ENCODE measurements at regions not wholly inside any gene's neighbourhood (a gene's known extent, or its start where the extent isn't known, plus 50 kb on each side); places are given as distances from the start of the nearest gene placed in this dataset.

DNA sequence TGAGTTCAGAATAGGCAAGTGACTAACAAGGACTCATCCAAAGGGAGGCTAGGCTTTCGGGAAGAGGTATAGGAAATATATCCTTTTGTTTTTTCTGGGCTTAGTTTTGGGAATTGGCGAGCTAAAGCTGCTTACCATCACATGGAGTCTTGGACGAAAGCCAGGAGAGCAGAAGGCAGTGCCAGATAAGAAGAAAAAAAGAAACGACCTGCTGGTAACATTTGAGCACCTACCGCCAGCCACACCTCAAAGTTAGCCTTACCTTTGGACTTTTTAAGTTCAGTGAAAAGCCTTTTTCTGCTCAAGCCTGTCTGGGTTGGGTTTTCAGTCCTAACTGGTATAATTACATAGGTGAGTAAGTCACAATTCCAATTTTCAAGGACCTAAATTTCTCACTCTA lies 85.1 kb upstream of the LCORL start:
- FAIRE-seq (no peak), DNase-seq (no peak)
- TF ChIP-seq, protein P1, sequence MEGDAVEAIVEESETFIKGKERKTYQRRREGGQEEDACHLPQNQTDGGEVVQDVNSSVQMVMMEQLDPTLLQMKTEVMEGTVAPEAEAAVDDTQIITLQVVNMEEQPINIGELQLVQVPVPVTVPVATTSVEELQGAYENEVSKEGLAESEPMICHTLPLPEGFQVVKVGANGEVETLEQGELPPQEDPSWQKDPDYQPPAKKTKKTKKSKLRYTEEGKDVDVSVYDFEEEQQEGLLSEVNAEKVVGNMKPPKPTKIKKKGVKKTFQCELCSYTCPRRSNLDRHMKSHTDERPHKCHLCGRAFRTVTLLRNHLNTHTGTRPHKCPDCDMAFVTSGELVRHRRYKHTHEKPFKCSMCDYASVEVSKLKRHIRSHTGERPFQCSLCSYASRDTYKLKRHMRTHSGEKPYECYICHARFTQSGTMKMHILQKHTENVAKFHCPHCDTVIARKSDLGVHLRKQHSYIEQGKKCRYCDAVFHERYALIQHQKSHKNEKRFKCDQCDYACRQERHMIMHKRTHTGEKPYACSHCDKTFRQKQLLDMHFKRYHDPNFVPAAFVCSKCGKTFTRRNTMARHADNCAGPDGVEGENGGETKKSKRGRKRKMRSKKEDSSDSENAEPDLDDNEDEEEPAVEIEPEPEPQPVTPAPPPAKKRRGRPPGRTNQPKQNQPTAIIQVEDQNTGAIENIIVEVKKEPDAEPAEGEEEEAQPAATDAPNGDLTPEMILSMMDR (IDR thresholded peaks at IDR 0.05; ENCODE audit: borderline replicate concordance, extremely low read depth, insufficient read depth) = no peak
- Histone ChIP-seq H3K36me3 (ENCODE audit: control insufficient read depth in 2 of 3, insufficient read depth in 3 of 3, low read length in 3 of 3) (no peaks in the 10 kb centered on the region), H3K4me1 (ENCODE audit: control insufficient read depth in 2 of 3, insufficient read depth in 2 of 3, low read depth in 1 of 3, low read length in 3 of 3) (no peaks in the 10 kb centered on the region), H3K9me3 (ENCODE audit: control insufficient read depth in 2 of 3, insufficient read depth in 1 of 3, low read length in 3 of 3) (no peaks in the 10 kb centered on the region), H3K27ac (ENCODE audit: low read depth in 2 of 2, low read length in 2 of 2) (no peak overlapping the region), H3K9ac (ENCODE audit: low read length in 3 of 3) (no peak overlapping the region), H3K27me3 (ENCODE audit: control insufficient read depth, insufficient read depth, low read length) (no peaks in the 10 kb centered on the region), H3K4me3 (ENCODE audit: low read length in 3 of 3) (no peak overlapping the region)
- intact Hi-C loops (cut with DNase I) = no loop called here

DNA sequence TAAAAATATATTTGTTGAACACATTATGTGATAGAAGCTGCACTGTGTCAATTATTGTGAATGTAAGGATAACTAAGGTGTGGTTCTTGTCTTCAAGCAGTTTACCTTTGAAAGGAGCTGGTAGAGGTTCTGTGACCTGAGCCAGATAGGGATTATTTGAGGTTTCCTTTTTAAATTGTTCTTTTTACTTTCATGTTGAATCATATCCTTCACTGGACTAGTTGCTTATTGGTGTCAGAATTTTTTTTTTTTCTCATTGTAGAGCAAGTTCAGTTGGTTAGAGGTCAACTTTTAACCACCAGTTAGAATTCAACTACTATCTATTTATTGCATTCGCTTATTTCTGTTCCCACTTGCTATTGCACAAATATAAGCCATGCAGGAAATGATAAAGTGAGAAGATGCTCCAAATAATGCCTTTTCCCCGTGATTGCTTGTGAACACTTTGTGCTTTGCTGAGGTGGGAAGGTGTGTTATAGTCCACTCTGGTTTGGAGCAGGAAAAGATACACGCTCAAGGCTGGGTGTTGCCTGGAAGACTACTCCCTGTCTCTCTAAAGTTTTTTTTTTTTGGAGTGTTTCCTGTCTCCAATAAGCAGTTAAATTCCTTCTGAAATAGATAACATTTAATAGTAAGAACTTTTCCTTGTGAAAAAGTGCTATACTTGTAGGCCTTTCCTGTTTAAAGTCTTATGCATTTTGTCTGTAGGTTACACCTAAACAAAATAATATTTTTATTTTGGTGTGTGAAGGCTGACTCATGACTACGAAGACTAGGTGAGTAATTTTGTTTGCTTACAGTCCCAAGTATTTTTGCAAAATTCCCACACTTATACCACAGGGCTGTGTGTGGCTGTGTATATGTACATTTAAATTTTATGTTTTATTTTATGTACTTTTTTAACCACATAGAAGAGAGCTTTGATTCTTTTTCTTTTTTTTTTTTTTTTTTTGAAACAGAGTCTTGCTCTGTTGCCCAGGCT lies 83.8 kb upstream of the LCORL start:
- FAIRE-seq (no peak), DNase-seq (no peak)
- Histone ChIP-seq H3K4me3 (ENCODE audit: low read length in 3 of 3) (no peak overlapping the region), H3K27me3 (ENCODE audit: control insufficient read depth, insufficient read depth, low read length) (no peaks in the 10 kb centered on the region), H3K36me3 (ENCODE audit: control insufficient read depth in 2 of 3, insufficient read depth in 3 of 3, low read length in 3 of 3) (no peaks in the 10 kb centered on the region), H3K9ac (ENCODE audit: low read length in 3 of 3) (no peak overlapping the region), H3K9me3 (ENCODE audit: control insufficient read depth in 2 of 3, insufficient read depth in 1 of 3, low read length in 3 of 3) (no peaks in the 10 kb centered on the region), H3K27ac (ENCODE audit: low read depth in 2 of 2, low read length in 2 of 2) (no peak overlapping the region), H3K4me1 (ENCODE audit: control insufficient read depth in 2 of 3, insufficient read depth in 2 of 3, low read depth in 1 of 3, low read length in 3 of 3) (no peaks in the 10 kb centered on the region)
- intact Hi-C loops (cut with DNase I) = no loop called here
- TF ChIP-seq, protein P1 (IDR thresholded peaks at IDR 0.05; ENCODE audit: borderline replicate concordance, extremely low read depth, insufficient read depth) = no peak

DNA sequence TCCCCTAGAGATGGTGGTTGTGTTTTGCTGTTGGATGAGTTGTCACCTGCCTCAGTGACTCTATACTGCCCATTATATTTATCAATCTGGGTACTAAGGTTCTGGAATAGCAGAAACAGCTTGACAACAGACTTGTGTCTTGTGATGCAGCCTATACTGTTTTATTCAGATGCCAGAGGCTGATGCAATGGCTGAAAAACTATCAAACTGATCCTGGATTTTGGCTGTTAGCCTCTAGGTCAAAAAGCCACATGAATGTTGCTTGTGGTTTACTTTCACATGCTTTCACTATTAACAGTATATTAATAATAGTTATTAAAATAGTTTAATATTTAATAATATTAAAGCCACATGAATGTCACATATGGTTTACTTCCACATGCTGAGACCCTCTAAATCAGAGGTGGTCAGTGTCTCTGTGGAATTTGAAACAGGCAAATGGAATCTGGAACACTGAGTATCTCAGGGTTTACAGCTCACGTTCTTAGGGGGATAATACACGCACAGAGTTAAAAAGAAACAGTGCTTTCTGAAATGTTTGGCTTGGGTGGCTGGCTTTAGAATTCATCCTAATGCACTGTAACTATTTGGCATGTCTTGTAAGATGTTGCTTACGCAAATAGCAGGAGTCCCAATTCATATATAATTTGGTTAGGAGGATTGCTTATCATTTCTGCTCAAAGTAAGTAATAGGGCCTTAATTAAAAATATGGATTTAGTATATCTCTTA lies 82.5 kb upstream of the LCORL start:
- H3K27me3 ChIP-seq (ENCODE audit: control insufficient read depth, insufficient read depth, low read length) = no peaks in the 10 kb centered on the region
- FAIRE-seq (no peak), DNase-seq (no peak)
- no peaks in the 10 kb centered on the region for H3K4me1 ChIP-seq (ENCODE audit: control insufficient read depth in 2 of 3, insufficient read depth in 2 of 3, low read depth in 1 of 3, low read length in 3 of 3)
- no peak overlapping the region for H3K9ac ChIP-seq (ENCODE audit: low read length in 3 of 3)
- no peak overlapping the region for H3K4me3 ChIP-seq (ENCODE audit: low read length in 3 of 3)
- intact Hi-C loops (cut with DNase I) = no loop called here
- no peaks in the 10 kb centered on the region for H3K36me3 ChIP-seq (ENCODE audit: control insufficient read depth in 2 of 3, insufficient read depth in 3 of 3, low read length in 3 of 3)
- no peak overlapping the region for H3K27ac ChIP-seq (ENCODE audit: low read depth in 2 of 2, low read length in 2 of 2)
- TF ChIP-seq, protein P1 (IDR thresholded peaks at IDR 0.05; ENCODE audit: borderline replicate concordance, extremely low read depth, insufficient read depth) = no peak
- H3K9me3 ChIP-seq (ENCODE audit: control insufficient read depth in 2 of 3, insufficient read depth in 1 of 3, low read length in 3 of 3) = no peaks in the 10 kb centered on the region

All from kidney (tissue), 13 donors.